ENCODE measurements at regions not wholly inside any gene's neighbourhood (a gene's known extent, or its start where the extent isn't known, plus 50 kb on each side); places are given as distances from the start of the nearest gene placed in this dataset.
"Not testable (repeated sequence)": the region's sequence is repeated elsewhere in the genome, so short reads cannot be mapped to it uniquely, and the experiment has no call there.

- H3K27ac ChIP-seq (ENCODE audit: low read depth, low read length); H3K4me3 ChIP-seq (ENCODE audit: low read depth in 1 of 5, low read length in 5 of 5); H3K36me3 ChIP-seq (ENCODE audit: control insufficient read depth in 5 of 5, insufficient read depth in 5 of 5, low read length in 5 of 5); H3K4me1 ChIP-seq (ENCODE audit: control insufficient read depth in 5 of 5, insufficient read depth in 5 of 5, low read length in 5 of 5); H3K9ac ChIP-seq (ENCODE audit: low read length in 5 of 5); H3K27me3 ChIP-seq (ENCODE audit: control insufficient read depth in 5 of 5, insufficient read depth in 4 of 5, low read length in 5 of 5): not testable (repeated sequence)
- peaks cover 0 to 10% (median 4%) of the 10 kb centered on the region in 5 donors for H3K9me3 ChIP-seq (ENCODE audit: control insufficient read depth in 5 of 5, low read length in 5 of 5)
Measured at GRCh38 chr2:234351866-234352265, 145.0 kb downstream of the ARL4C start.

DNA sequence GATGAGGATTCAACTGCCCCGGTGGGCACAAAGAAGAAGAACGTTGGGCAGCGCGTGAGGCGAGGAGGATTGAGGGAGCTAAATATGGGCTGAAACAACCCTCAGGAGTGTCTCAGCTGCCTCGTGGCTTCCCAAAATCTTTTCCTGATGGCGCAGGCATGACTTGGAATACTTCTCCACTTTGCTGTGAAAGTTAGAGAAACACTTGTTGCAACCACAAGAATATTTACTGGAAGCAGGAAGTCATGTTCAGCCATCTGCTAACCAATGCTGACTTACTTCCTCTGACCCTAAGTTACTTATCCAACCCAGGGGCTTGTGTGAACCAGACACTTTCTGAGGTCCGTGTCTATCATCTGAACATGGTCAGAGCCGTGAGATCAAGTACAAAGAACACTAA lies 148.8 kb downstream of the ARL4C start:
- Histone ChIP-seq H3K4me3 (ENCODE audit: low read depth in 1 of 5, low read length in 5 of 5) (no peak overlapping the region), H3K4me1 (ENCODE audit: control insufficient read depth in 5 of 5, insufficient read depth in 5 of 5, low read length in 5 of 5) (peaks cover 0 to 14% (median 8%) of the 10 kb centered on the region in 5 donors), H3K36me3 (ENCODE audit: control insufficient read depth in 5 of 5, insufficient read depth in 5 of 5, low read length in 5 of 5) (no peaks in the 10 kb centered on the region), H3K27me3 (ENCODE audit: control insufficient read depth in 5 of 5, insufficient read depth in 4 of 5, low read length in 5 of 5) (no peaks in the 10 kb centered on the region), H3K27ac (ENCODE audit: low read depth, low read length) (no peak overlapping the region), H3K9me3 (ENCODE audit: control insufficient read depth in 5 of 5, low read length in 5 of 5) (peaks cover 0 to 6% (median 3%) of the 10 kb centered on the region in 5 donors), H3K9ac (ENCODE audit: low read length in 5 of 5) (no peak overlapping the region)

DNA sequence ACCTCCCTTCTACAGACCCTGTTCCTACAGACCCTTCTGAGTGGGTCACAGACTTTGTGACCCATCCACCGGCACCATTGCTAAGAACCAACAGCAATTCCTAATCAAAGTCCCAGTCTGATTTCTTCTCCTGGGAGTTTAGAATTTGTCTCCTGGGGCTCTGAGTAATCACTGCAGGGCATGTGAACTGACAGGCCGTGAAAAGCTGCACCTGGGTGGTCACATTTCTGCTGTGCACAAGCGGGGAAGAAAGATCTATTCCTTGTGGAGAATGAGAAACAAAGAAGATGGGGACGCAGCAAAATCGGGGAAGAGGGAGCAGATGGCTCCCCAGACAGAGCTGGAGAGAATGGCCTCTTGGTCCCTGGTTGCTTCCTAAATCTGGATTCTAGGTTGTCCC lies 151.0 kb downstream of the ARL4C start:
- Histone ChIP-seq H3K9ac (ENCODE audit: low read length in 5 of 5) (no peak overlapping the region), H3K36me3 (ENCODE audit: control insufficient read depth in 5 of 5, insufficient read depth in 5 of 5, low read length in 5 of 5) (no peaks in the 10 kb centered on the region), H3K4me3 (ENCODE audit: low read depth in 1 of 5, low read length in 5 of 5) (no peak overlapping the region), H3K4me1 (ENCODE audit: control insufficient read depth in 5 of 5, insufficient read depth in 5 of 5, low read length in 5 of 5) (peaks cover 0 to 14% (median 8%) of the 10 kb centered on the region in 5 donors), H3K9me3 (ENCODE audit: control insufficient read depth in 5 of 5, low read length in 5 of 5) (no peaks in the 10 kb centered on the region), H3K27ac (ENCODE audit: low read depth, low read length) (no peak overlapping the region), H3K27me3 (ENCODE audit: control insufficient read depth in 5 of 5, insufficient read depth in 4 of 5, low read length in 5 of 5) (no peaks in the 10 kb centered on the region)

DNA sequence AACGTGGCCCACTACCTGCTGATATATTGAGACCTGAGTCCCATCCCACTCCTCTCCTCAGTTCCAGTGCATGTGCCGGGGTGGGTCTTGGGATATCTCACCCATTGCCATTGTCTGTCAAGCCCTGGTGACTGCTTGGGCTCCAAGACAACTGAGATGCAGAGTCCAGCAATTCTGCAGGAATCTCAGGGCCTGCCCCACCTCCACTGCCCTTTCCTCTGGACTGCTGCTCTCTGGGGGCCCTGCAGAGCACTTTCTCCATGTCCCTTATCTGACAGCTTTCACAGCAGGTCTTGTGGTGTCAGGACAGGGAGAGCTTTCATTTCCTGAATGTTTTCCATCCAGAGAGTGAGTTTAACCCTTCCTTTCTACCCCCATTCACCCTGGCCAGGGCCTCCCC lies 152.9 kb downstream of the ARL4C start:
- H3K27me3 ChIP-seq (ENCODE audit: control insufficient read depth in 5 of 5, insufficient read depth in 4 of 5, low read length in 5 of 5) = no peaks in the 10 kb centered on the region
- H3K4me3 ChIP-seq (ENCODE audit: low read depth in 1 of 5, low read length in 5 of 5) = no peak overlapping the region
- no peaks in the 10 kb centered on the region for H3K9me3 ChIP-seq (ENCODE audit: control insufficient read depth in 5 of 5, low read length in 5 of 5)
- peaks cover 0 to 14% (median 8%) of the 10 kb centered on the region in 5 donors for H3K4me1 ChIP-seq (ENCODE audit: control insufficient read depth in 5 of 5, insufficient read depth in 5 of 5, low read length in 5 of 5)
- no peak overlapping the region for H3K9ac ChIP-seq (ENCODE audit: low read length in 5 of 5)
- H3K27ac ChIP-seq (ENCODE audit: low read depth, low read length) = no peak overlapping the region
- no peaks in the 10 kb centered on the region for H3K36me3 ChIP-seq (ENCODE audit: control insufficient read depth in 5 of 5, insufficient read depth in 5 of 5, low read length in 5 of 5)

DNA sequence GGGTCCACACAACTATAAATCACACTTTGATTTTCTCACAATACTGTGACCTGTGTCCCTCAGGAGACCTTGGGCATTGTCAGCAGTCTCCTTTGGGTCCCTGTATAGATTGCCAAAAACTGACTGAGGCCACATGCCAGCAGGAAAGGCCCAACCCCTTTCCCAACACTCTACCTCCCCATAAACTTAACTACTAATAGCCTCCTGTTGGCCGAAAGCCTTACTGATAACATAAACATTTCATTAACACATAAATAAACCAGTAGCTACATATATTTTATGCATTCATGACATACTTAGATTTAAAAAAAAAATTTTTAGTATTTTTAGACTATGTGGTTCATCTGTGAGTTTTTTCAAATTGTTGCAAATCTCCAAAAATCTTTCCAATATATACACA lies 153.5 kb downstream of the ARL4C start:
- Histone ChIP-seq H3K27ac (ENCODE audit: low read depth, low read length) (no peak overlapping the region), H3K4me1 (ENCODE audit: control insufficient read depth in 5 of 5, insufficient read depth in 5 of 5, low read length in 5 of 5) (peaks cover 0 to 14% (median 8%) of the 10 kb centered on the region in 5 donors)

DNA sequence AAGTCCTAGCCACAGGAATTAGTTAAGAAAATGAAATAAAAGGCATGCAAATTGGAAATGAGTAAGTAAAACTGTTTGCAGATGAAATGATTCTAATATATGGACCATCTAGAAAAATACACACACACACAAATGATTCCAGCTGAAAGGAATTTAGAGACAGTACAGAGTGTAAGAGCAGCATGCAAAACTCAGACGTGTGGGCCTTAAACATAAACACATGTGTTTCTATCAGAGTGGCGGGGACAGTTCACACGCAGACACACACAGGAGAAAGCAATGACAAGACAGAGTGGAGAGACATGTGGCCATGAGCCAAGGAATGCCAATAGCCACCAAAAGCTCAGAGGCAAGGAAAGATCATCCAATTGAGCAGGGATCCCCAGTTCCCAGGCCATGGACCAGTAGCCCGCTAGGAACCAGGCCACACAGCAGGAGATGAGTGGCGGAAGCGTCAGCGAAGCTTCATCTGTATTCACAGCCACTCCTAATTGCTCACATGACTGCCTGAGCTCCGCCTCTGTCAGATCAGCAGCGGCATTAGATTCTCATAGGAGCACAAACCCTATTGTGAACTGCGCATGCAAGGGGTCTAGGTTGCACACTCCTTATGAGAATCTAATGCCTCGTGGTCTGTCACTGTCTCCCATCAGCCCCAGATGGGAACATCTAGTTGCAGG lies 155.4 kb downstream of the ARL4C start:
- Histone ChIP-seq H3K27me3 (ENCODE audit: control insufficient read depth in 5 of 5, insufficient read depth in 4 of 5, low read length in 5 of 5) (peaks cover 0 to 4% (median 0%) of the 10 kb centered on the region in 5 donors), H3K9me3 (ENCODE audit: control insufficient read depth in 5 of 5, low read length in 5 of 5) (no peaks in the 10 kb centered on the region), H3K4me3 (ENCODE audit: low read depth in 1 of 5, low read length in 5 of 5) (no peak overlapping the region), H3K9ac (ENCODE audit: low read length in 5 of 5) (no peak overlapping the region), H3K4me1 (ENCODE audit: control insufficient read depth in 5 of 5, insufficient read depth in 5 of 5, low read length in 5 of 5) (peaks cover 0 to 12% (median 6%) of the 10 kb centered on the region in 5 donors), H3K36me3 (ENCODE audit: control insufficient read depth in 5 of 5, insufficient read depth in 5 of 5, low read length in 5 of 5) (no peaks in the 10 kb centered on the region), H3K27ac (ENCODE audit: low read depth, low read length) (no peak overlapping the region)

More for the DNA sequence above, 153.5 kb downstream of the ARL4C start:
- Histone ChIP-seq H3K9me3 (ENCODE audit: control insufficient read depth in 5 of 5, low read length in 5 of 5) (no peaks in the 10 kb centered on the region), H3K9ac (ENCODE audit: low read length in 5 of 5) (no peak overlapping the region), H3K36me3 (ENCODE audit: control insufficient read depth in 5 of 5, insufficient read depth in 5 of 5, low read length in 5 of 5) (no peaks in the 10 kb centered on the region), H3K4me3 (ENCODE audit: low read depth in 1 of 5, low read length in 5 of 5) (no peak overlapping the region), H3K27me3 (ENCODE audit: control insufficient read depth in 5 of 5, insufficient read depth in 4 of 5, low read length in 5 of 5) (no peaks in the 10 kb centered on the region)

GRCh38 chr2:234339501-234339900 lies 157.4 kb downstream of the ARL4C start:
- no peak overlapping the region for H3K4me3 ChIP-seq (ENCODE audit: low read depth in 1 of 5, low read length in 5 of 5)
- H3K36me3 ChIP-seq (ENCODE audit: control insufficient read depth in 5 of 5, insufficient read depth in 5 of 5, low read length in 5 of 5) = no peaks in the 10 kb centered on the region
- no peak overlapping the region for H3K9ac ChIP-seq (ENCODE audit: low read length in 5 of 5)
- H3K4me1 ChIP-seq (ENCODE audit: control insufficient read depth in 5 of 5, insufficient read depth in 5 of 5, low read length in 5 of 5) = peaks cover 8 to 26% (median 16%) of the 10 kb centered on the region in 5 donors
- no peaks in the 10 kb centered on the region for H3K9me3 ChIP-seq (ENCODE audit: control insufficient read depth in 5 of 5, low read length in 5 of 5)
- H3K27ac ChIP-seq (ENCODE audit: low read depth, low read length) = no peak overlapping the region
- peaks cover 0 to 4% (median 0%) of the 10 kb centered on the region in 5 donors for H3K27me3 ChIP-seq (ENCODE audit: control insufficient read depth in 5 of 5, insufficient read depth in 4 of 5, low read length in 5 of 5)

DNA sequence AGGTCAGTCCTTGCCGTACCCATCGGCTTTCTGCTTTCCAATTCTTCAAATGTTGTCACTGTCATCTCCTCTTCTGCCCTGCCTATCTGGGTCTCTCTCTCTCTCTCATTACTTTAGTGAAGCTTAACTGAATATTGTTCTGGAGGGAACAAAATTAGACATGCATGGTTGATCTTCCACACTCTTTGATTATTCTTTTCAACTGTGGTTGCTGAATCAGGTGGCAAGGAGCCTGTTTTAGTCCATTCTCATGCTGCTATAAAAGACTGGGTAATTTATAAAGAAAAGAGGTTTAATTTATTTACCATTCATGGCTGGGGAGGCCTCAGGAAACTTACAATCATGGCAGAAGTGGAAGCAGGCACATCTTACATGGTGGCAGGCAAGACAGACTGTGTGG lies 157.9 kb downstream of the ARL4C start:
- no peaks in the 10 kb centered on the region for H3K36me3 ChIP-seq (ENCODE audit: control insufficient read depth in 5 of 5, insufficient read depth in 5 of 5, low read length in 5 of 5)
- H3K27me3 ChIP-seq (ENCODE audit: control insufficient read depth in 5 of 5, insufficient read depth in 4 of 5, low read length in 5 of 5) = peaks cover 0 to 4% (median 0%) of the 10 kb centered on the region in 5 donors
- H3K9me3 ChIP-seq (ENCODE audit: control insufficient read depth in 5 of 5, low read length in 5 of 5) = no peaks in the 10 kb centered on the region
- H3K4me3 ChIP-seq (ENCODE audit: low read depth in 1 of 5, low read length in 5 of 5) = no peak overlapping the region
- peaks cover 6 to 22% (median 13%) of the 10 kb centered on the region in 5 donors for H3K4me1 ChIP-seq (ENCODE audit: control insufficient read depth in 5 of 5, insufficient read depth in 5 of 5, low read length in 5 of 5)
- H3K27ac ChIP-seq (ENCODE audit: low read depth, low read length) = no peak overlapping the region
- H3K9ac ChIP-seq (ENCODE audit: low read length in 5 of 5) = no peak overlapping the region

- Histone ChIP-seq H3K4me3 (ENCODE audit: low read depth in 1 of 5, low read length in 5 of 5) (peak overlapping the region in 2 of 5 donors; percentile 19 to 42), H3K9me3 (ENCODE audit: control insufficient read depth in 5 of 5, low read length in 5 of 5) (no peaks in the 10 kb centered on the region), H3K27ac (ENCODE audit: low read depth, low read length) (peak overlapping the region; percentile 13), H3K4me1 (ENCODE audit: control insufficient read depth in 5 of 5, insufficient read depth in 5 of 5, low read length in 5 of 5) (peaks cover 5 to 22% (median 10%) of the 10 kb centered on the region in 5 donors), H3K9ac (ENCODE audit: low read length in 5 of 5) (peak overlapping the region in 2 of 5 donors; percentile 2 to 74), H3K27me3 (ENCODE audit: control insufficient read depth in 5 of 5, insufficient read depth in 4 of 5, low read length in 5 of 5) (peaks cover 0 to 4% (median 0%) of the 10 kb centered on the region in 5 donors), H3K36me3 (ENCODE audit: control insufficient read depth in 5 of 5, insufficient read depth in 5 of 5, low read length in 5 of 5) (no peaks in the 10 kb centered on the region)
Measured at GRCh38 chr2:234335661-234336228, 161.1 kb downstream of the ARL4C start.

GRCh38 chr2:234334756-234335155 lies 162.1 kb downstream of the ARL4C start:
- no peaks in the 10 kb centered on the region for H3K9me3 ChIP-seq (ENCODE audit: control insufficient read depth in 5 of 5, low read length in 5 of 5)
- peak overlapping the region; percentile 13 for H3K27ac ChIP-seq (ENCODE audit: low read depth, low read length)

More at GRCh38 chr2:234334756-234335155, 162.1 kb downstream of the ARL4C start:
- Histone ChIP-seq H3K9ac (ENCODE audit: low read length in 5 of 5) (no peak overlapping the region), H3K4me1 (ENCODE audit: control insufficient read depth in 5 of 5, insufficient read depth in 5 of 5, low read length in 5 of 5) (peaks cover 5 to 22% (median 10%) of the 10 kb centered on the region in 5 donors), H3K4me3 (ENCODE audit: low read depth in 1 of 5, low read length in 5 of 5) (no peak overlapping the region), H3K36me3 (ENCODE audit: control insufficient read depth in 5 of 5, insufficient read depth in 5 of 5, low read length in 5 of 5) (no peaks in the 10 kb centered on the region), H3K27me3 (ENCODE audit: control insufficient read depth in 5 of 5, insufficient read depth in 4 of 5, low read length in 5 of 5) (peaks cover 0 to 4% (median 0%) of the 10 kb centered on the region in 5 donors)

Measured in subcutaneous abdominal adipose tissue (tissue), 5 donors.